ENCODE measurements at regions not wholly inside any gene's neighbourhood (a gene's known extent, or its start where the extent isn't known, plus 50 kb on each side); places are given as distances from the start of the nearest gene placed in this dataset.

GRCh38 chr16:72473631-72474030 is 301.7 kb upstream of the PMFBP1 start:
- Mint-ChIP-seq H3K4me1 (ENCODE audit: low read depth, unreplicated experiment) (no peaks in the 10 kb centered on the region), H3K27ac (ENCODE audit: unreplicated experiment) (no peak overlapping the region), H3K4me3 (ENCODE audit: unreplicated experiment) (no peak overlapping the region), H3K9me3 (ENCODE audit: unreplicated experiment) (no peaks in the 10 kb centered on the region), H3K27me3 (ENCODE audit: insufficient read depth, unreplicated experiment) (no peaks in the 10 kb centered on the region), H3K36me3 (ENCODE audit: insufficient read depth, unreplicated experiment) (no peaks in the 10 kb centered on the region)
- ChIA-PET CTCF (no interaction called here), POLR2A (no interaction called here)
- no peak for DNase-seq
- intact Hi-C loops (cut with micrococcal nuclease; ENCODE audit: unreplicated experiment), result no loop called here
- Histone ChIP-seq H3K4me3 (ENCODE audit: low read depth, low read length) (no peak overlapping the region), H3K4me1 (no peaks in the 10 kb centered on the region), H3K27me3 (replicated peaks; ENCODE audit: control insufficient read depth, insufficient read depth, low read length) (no peaks in the 10 kb centered on the region), H3K36me3 (ENCODE audit: control insufficient read depth, insufficient read depth, low read length) (no peaks in the 10 kb centered on the region), H3K9me3 (no peaks in the 10 kb centered on the region)
- no TSS peak for BruUV-seq (replicated peaks)
- no peak for TF ChIP-seq CTCF (IDR thresholded peaks at IDR 0.05; ENCODE audit: insufficient read depth in 1 of 2, low read depth in 1 of 2, low read length in 1 of 2, severe bottlenecking in 1 of 2, unreplicated experiment in 1 of 2)

GRCh38 chr16:72471317-72471924 is 299.5 kb upstream of the PMFBP1 start:
- intact Hi-C loops (cut with micrococcal nuclease; ENCODE audit: unreplicated experiment), result no loop called here
- Mint-ChIP-seq H3K36me3 (ENCODE audit: insufficient read depth, unreplicated experiment) (no peaks in the 10 kb centered on the region), H3K27ac (ENCODE audit: unreplicated experiment) (no peak overlapping the region), H3K27me3 (ENCODE audit: insufficient read depth, unreplicated experiment) (no peaks in the 10 kb centered on the region), H3K4me1 (ENCODE audit: low read depth, unreplicated experiment) (no peaks in the 10 kb centered on the region), H3K4me3 (ENCODE audit: unreplicated experiment) (no peak overlapping the region), H3K9me3 (ENCODE audit: unreplicated experiment) (no peaks in the 10 kb centered on the region)
- H3K4me1 ChIP-seq, result no peaks in the 10 kb centered on the region
- no TSS peak for BruUV-seq (replicated peaks)
- no peaks in the 10 kb centered on the region for H3K36me3 ChIP-seq (ENCODE audit: control insufficient read depth, insufficient read depth, low read length)
- POLR2A ChIA-PET, result no interaction called here
- H3K4me3 ChIP-seq (ENCODE audit: low read depth, low read length), result no peak overlapping the region
- no peak for DNase-seq
- no peaks in the 10 kb centered on the region for H3K9me3 ChIP-seq
- TF ChIP-seq CTCF (IDR thresholded peaks at IDR 0.05; ENCODE audit: insufficient read depth in 1 of 2, low read depth in 1 of 2, low read length in 1 of 2, severe bottlenecking in 1 of 2, unreplicated experiment in 1 of 2), result no peak
- CTCF ChIA-PET, result no interaction called here
- H3K27me3 ChIP-seq (replicated peaks; ENCODE audit: control insufficient read depth, insufficient read depth, low read length), result no peaks in the 10 kb centered on the region

- Mint-ChIP-seq H3K4me1 (ENCODE audit: low read depth, unreplicated experiment) (no peaks in the 10 kb centered on the region), H3K36me3 (ENCODE audit: insufficient read depth, unreplicated experiment) (no peaks in the 10 kb centered on the region), H3K27me3 (ENCODE audit: insufficient read depth, unreplicated experiment) (no peaks in the 10 kb centered on the region), H3K4me3 (ENCODE audit: unreplicated experiment) (no peak overlapping the region), H3K27ac (ENCODE audit: unreplicated experiment) (no peak overlapping the region), H3K9me3 (ENCODE audit: unreplicated experiment) (no peaks in the 10 kb centered on the region)
- Histone ChIP-seq H3K4me3 (ENCODE audit: low read depth, low read length) (no peak overlapping the region), H3K9me3 (no peaks in the 10 kb centered on the region), H3K27me3 (replicated peaks; ENCODE audit: control insufficient read depth, insufficient read depth, low read length) (no peaks in the 10 kb centered on the region), H3K4me1 (no peaks in the 10 kb centered on the region), H3K36me3 (ENCODE audit: control insufficient read depth, insufficient read depth, low read length) (no peaks in the 10 kb centered on the region)
- DNase-seq, result no peak
- no TSS peak for BruUV-seq (replicated peaks)
- no peak for TF ChIP-seq CTCF (IDR thresholded peaks at IDR 0.05; ENCODE audit: insufficient read depth in 1 of 2, low read depth in 1 of 2, low read length in 1 of 2, severe bottlenecking in 1 of 2, unreplicated experiment in 1 of 2)
- ChIA-PET POLR2A (no interaction called here), CTCF (no interaction called here)
- intact Hi-C loops (cut with micrococcal nuclease; ENCODE audit: unreplicated experiment), result no loop called here
Measured at GRCh38 chr16:72470541-72470940, 298.6 kb upstream of the PMFBP1 start.
